SIG-M5 treated with dmso at 0.1 percent for 504 hours (cell line): ENCODE measurements at regions not wholly inside any gene's neighbourhood (a gene's known extent, or its start where the extent isn't known, plus 50 kb on each side); places are given as distances from the start of the nearest gene placed in this dataset.
"Not testable (repeated sequence)": the region's sequence is repeated elsewhere in the genome, so short reads cannot be mapped to it uniquely, and the experiment has no call there.

Experiments
- DNase-seq: peaks from one replicate; lab custom pipeline; 2025; ENCODE audit not compliant: unreplicated experiment; lab: John Stamatoyannopoulos, UW

DNA sequence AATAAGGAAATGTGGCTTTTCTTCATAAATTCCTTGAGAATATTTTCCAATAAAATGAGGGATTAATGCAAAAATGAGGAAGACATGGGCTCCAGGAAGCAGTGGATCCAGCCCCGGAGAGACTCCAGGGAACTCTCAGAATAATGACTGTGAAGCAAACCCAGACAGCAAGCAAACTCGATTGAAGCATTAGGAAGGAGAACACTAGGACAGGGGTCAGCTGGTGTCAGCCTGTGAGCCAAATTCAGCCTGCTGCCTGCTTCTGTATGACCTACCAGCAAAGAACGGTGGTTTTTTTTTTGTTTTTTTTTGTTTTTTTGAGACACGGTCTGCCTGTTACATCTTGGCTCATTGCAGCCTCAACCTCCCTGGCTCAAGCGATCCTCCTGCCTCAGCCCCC is 133.9 kb upstream of the FOXN2 start:
- no peak for DNase-seq

DNA sequence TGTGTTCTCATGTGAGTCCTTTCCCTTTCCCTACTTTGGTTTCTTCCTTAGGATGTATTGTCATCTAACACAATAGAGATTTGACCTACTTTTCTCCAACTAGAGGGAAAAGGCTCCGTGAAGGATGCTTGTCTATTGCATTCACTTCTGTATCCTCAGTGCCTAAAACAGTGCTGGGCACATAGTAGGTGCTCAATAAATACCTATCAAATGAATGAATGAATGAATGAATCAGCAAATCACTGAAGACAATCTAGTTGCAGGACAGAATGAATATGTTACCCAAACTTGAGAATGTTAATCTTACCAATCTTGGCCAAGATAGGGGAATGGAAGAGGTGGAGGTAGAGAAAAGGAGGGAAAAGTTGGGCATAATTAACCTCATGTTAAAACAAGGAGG is 131.2 kb upstream of the FOXN2 start:
- DNase-seq: no peak

DNA sequence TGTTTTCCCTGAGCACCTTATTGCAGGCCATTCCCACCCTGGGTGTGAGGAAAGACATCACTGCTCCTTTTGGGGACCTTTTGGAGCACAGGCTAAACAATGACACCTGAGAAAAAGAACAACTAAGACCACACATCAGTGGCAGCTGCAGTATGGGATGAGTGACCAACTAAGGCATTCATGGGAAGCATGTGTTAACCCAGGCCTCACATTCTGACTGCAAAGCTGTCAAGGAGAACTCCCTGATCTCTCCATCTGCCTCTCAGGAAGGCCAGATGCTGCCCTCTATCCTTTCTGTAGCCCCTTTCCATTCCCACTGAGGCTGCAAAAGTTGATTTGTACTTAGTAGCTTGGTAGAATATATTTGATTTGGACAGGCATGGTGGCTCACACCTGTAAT is 130.5 kb upstream of the FOXN2 start:
- no peak for DNase-seq

DNA sequence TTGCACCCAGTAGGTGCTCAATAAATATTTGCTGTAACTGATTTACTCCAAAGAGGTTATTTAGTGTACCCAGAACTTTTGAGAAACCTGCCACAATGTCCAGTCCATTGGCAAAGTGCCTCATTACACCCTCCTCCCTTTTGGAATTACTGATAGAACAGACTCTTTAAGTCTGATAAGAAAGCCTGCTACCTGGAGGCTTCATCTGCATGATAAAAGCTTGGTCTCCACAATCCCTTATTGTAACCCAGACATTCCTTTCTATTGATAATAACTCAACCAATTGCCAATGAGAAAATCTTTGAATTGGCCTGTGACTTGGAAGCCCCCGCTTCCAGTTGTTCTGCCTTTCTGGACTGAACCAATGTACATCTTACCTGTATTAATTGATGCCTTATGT is 127.0 kb upstream of the FOXN2 start:
- no peak for DNase-seq

DNA sequence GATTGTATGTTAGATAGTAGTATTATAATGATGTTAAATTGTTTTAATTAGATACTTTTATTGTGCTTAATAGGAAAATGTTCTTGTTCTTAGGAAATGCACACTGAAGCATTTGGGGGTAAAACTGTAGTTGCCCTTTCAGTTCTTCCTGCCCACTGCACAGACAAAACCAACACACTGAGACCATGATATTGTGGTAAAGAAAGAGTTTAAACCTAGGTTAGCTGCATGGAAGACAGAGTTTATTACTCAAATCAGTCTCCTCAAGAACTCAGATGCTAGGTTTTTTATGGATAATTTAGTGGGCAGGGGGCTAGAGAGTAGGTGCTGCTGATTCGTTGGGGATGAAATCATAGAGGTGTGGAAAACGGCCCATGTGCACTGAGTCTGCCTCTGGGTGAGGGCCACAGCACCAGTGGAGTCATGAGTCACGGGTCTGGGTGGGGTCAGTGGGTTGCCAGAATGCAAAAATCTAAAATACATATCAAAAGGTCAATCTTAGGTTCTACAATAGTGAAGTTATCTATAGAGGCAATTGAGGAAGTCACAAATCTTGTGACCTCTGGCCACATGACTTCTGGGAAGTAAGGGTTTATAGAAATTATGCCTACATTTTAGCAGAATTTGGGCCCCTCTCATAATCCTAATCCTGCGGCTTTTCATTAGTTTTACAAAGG is 124.8 kb upstream of the FOXN2 start:
- DNase-seq: no peak

DNA sequence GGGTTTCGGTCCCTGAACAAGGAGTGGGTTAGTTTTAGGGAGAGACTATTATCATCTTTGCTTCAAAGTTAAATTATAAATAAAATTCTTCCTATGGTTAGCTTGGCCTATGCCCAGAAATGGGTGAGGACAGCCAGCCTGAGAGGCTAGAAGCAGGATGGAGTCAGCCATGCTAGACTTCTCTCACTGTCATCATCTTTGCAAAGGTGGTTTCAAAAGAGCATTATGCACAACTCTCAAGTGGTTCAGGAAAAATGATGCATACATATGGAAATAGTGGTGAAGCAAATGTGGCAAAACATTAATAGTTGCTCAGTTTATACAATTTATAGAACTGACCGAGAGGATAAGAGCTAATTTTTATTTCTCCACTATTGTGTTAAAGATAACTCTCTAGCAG is 124.3 kb upstream of the FOXN2 start:
- no peak for DNase-seq

DNA sequence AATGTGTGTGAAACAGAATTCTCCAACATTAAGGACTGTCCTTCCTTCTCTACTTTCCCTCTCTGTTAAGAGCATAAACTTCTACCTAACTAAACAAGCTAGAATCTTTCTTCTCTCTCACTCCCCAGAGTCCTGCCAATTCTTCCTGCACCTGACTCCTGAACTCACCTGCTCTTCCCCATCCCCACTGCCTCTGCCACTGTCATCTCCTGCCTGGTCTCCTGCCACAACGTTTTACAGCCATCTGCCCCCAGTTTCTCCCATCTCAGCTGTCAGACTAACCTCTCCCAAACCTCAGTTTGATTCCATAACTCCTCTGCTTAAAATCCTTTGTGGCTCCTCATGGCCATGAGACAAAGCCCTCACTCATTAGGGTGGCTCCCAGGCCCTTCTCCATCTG is 119.8 kb upstream of the FOXN2 start:
- no peak for DNase-seq

DNA sequence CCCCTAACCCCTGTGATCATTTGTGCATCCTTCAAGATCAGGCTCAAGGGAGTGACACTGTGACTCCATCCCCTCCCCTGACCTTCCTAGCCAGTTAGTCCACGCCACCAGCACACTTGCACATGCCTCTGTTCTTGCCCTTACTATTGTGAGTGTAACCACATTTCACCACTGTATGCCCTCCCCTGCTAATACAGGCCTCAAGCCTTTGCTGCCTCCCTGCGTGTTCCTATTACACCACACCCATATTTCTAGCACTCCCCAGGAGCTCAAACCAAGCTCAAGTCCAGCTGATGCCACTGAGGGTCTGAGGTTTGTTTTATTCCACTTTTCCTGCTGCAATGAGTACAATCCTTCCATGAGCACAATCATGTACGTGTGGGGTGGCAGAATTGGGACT is 119.3 kb upstream of the FOXN2 start:
- DNase-seq: no peak

DNA sequence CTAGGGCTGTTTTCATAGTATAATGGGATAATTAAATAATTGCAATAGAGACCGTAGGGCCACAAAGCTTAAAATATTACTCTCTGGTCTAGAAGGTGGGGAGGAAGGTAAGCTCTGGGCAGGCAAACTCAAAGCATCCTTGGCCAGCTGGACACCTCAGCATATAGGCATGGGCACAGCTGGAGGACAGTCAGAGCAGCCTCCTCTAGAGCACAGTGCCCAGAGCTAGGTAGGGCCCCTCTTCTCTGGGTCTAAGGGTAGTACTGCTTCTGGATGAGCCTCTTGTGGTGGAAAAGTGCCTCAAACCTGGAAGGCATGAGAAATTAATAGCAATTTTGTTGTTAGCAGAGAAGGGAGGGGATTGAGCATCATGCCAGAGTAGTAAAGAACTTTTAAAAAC is 116.9 kb upstream of the FOXN2 start:
- DNase-seq: no peak

DNA sequence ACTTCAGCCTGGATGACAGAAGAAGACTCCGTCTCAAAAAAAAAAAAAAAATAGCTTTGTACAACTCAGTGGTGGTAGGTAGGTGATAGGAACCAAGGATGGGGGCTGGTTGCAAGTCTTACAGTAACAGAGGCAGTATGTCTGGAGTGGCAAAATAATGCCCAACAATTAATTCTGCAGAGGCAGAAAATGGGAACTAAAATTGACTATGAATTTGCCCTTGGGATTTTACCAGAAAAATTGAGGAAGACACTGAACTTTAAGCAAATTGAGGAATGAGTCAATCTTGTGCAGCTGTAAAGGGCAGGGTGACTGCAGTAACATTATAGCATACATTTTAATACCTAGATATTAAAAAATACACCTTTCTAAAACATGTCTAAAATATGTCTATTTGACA is 116.1 kb upstream of the FOXN2 start:
- DNase-seq: peak; percentile 17

DNA sequence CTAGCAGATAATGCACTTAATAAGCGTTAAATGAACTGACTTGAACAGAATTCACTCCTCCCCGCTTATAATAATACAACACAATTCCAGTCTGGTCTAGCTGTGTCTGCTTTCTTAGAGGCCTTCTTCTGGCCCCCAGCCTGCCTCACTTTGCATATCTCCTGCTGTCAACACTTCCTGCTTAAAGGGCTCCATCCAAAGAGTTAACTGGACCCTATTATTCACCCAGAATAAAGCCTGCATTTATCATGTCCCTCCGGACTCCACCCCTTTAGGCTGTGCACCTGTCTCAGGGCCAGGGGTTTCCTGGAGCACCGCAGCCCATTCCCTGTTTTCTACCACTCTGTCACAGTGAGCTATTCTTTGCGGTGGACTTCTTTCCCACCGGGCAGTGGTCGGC is 115.4 kb upstream of the FOXN2 start:
- DNase-seq: no peak

DNA sequence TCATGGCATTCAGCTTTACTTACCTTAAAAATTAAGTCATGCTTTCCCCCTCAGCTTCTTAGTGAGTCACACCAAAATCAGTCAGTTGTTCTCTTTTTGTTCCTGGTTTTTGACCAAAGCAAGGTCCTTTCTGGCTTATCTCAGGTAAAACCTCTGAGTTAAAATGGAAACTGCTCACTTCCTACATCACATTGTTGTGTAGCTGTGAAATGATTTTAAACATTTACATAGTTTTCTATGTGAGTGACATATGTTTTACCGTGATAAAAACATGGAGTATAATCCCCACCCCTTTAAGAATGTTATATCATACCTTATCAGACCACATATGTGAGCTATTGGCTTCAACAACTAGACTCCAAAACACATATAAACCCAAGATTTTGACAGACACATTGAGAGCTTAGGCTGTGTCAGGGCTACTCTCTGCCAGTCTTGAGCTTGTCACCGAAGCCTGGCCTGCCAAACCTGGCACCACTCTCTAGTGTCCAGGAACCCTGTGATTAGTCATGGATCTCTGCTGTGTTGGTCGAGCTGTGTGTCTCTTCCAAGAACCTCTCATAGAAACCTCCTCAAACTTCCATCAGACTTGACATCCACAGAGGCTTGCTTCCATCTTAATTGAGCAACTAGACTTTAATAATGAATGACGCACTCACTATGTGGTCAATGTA is 113.7 kb upstream of the FOXN2 start:
- DNase-seq: no peak

DNA sequence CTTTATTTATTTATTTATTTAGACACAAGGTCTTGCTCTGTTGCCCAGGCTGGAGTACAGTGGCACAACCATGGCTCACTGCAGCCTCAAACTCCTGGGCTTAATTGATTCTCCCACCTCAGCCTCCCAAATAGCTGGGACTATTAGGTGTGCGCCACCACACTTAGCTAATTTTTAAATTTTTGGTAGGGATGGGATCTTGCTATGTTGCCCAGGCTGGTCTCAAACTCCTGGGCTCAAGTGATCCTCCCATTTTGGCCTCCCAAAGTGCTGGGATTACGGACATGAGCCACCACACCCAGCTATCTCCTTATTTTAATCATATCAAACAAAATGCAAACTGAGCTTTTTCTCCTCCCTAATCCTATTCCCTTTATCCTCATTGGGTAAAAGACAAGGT is 113.0 kb upstream of the FOXN2 start:
- DNase-seq: not testable (repeated sequence)

DNA sequence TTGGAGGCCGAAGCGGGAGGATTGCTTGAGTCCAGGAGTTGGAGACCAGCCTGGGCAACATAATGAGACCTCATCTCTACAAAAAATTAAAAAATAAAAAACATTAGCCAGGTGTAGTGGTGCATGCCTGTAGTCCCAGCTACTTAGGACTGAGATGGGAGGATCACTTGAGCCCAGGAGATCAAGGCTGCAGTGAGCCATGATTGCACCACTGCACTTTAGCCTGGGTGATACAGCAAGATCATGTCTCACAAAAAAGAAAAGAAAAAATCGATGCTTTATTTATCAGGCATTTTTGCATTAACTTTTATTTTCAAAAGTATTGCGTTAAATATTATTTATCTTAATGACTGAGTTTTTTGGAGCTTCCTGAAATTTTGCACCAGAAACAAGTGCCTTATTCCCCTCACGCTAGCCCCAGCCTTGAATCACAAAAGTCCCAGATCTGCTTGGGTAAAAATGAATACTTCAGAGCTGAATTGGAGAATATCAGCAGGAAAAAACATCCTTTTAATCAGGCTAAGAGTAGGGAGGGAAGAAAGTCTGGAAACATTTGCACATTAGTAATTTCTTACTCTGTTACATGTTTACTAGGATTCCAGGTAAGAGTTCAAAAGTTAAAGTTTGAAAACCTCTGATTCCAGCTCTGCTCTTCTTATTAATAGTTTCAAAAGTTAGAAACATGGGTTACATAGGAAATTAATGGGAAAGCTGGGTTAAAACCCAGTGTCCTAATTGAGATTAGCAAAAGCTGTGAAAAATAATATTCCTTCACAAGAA is 111.4 kb upstream of the FOXN2 start:
- no peak for DNase-seq

DNA sequence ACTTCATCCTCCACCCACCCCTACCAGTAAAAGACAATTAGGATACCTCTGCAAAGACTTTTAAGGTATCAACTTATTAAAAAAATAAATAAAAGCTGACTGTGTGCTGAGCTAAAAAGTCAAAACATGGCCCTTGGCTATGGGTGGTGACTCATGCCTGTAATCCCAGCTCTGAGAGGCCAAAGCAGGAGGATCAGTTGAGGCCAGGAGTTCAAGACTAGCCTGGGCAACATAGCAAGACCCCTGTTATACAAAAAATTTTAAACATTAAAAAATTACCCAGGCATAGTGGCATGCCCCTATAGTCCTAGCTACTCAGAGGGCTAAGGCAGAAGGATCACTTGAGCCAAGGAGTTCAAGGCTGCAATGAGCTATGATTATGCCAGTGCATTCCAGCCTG is 110.8 kb upstream of the FOXN2 start:
- DNase-seq: no peak

DNA sequence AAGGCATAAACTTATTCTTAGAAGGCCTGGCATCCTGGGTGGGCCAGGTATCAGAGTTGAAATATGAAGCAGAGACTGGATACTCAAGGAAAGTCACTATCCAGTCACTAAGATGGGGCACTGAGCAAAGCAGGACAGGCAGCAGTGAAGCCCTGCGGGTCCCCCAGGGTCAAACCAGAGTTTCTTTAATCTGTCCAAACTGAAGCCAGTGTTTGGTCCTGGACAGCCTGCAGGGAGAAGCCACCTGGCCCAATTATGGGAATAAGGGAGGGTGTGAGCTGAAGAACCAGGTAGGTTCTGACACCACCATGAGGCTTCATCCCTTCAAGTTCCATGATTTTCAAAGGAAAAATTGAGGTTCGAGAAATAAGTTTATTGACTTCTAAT is 109.7 kb upstream of the FOXN2 start:
- DNase-seq: no peak

DNA sequence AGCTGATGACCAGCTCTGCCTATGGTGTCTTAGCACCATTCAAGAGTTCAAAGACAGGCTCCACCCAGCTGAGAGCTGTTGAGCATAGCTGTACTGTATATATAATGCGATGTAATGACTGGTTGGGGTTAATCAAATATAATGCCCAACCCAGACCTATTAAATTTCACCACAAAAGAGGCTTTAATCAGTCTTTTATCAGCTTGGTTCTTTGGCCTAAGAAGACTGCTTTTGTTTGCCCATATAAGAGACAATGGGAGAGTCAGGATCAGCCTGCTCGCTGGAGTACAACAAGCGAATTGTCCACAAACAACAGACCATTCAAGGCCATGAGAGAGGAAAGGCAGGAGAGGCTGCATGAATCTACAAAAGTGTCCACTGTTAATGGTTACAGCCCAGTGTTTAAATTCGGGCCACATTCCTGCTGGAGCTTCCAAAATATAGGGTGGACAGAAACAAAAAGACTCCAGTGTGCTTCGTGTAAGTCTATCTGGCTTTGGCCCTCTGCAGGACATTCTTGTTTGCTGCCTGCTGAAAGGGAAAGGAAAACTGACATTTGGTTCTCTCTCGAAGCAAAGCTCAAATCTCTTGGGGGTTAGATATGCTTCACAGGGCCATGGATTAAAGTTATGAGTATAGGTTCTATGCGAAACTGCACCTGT is 109.2 kb upstream of the FOXN2 start:
- no peak for DNase-seq

DNA sequence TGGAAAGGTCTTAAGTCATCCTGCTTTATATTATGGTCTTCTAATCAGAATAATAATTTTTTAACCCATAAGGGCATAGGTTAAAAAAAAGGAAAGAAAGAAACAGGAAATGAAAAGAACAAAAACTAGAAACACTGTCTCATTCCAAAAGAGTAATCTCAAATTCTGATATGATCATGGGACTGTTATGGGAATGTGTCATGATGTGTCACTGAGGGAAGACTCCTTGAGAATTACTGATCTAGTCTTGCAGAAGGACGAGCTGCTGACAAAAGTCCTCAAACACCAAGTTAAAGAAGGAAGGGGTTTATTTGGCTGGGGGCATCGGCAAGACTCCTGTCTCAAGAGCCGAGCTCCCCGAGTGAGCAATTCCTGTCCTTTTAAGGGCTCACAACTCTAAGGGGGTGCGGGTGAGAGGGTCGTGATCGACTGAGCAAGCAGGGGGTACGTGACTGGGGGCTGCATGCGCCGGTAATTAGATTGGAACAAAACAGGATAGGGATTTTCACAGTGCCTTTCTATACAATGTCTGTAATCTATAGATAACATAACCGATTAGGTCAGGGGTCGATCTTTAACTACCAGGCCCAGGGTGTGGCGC is 108.3 kb upstream of the FOXN2 start:
- DNase-seq: not testable (repeated sequence)

DNA sequence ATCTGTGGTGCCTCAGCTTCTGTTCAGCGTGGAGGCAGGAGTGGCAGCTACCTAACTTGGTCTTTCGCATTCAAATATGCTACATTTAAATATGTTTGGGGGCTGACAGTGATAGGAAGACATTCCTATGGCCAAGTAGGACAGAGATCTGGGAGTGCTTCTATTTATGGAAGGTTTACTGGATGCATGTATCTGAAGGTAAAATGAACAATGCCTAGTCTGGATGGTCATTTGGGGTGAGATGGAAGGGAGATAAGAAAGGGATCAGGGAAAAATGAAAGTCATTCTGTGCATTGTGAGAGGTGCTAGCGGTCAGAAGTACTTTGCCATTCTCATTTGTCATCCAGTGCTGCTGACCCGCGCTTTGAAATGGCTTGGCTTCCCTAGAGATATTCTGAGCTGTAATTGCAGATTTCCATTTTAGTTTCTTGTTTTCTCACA is 107.3 kb upstream of the FOXN2 start:
- DNase-seq: no peak

DNA sequence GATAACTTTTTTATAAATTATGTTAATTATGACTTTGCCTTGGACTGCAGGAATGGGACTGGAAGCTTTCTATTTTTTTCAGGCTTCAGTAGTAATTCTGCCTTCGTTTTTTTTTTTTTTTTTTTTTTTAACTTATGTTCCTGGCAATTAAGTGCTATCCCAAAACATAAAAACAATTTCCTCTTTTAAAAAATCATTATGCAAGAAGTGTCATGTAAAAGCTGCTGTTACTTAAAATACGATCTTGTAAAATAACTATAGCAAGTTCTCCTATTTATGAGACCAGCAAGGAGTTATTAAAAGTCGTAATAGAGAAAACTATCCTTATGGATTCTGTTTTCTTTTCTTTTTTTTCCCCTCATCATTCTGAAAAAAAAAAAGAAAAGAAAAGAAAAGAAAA is 106.6 kb upstream of the FOXN2 start:
- DNase-seq: peak; percentile 39

DNA sequence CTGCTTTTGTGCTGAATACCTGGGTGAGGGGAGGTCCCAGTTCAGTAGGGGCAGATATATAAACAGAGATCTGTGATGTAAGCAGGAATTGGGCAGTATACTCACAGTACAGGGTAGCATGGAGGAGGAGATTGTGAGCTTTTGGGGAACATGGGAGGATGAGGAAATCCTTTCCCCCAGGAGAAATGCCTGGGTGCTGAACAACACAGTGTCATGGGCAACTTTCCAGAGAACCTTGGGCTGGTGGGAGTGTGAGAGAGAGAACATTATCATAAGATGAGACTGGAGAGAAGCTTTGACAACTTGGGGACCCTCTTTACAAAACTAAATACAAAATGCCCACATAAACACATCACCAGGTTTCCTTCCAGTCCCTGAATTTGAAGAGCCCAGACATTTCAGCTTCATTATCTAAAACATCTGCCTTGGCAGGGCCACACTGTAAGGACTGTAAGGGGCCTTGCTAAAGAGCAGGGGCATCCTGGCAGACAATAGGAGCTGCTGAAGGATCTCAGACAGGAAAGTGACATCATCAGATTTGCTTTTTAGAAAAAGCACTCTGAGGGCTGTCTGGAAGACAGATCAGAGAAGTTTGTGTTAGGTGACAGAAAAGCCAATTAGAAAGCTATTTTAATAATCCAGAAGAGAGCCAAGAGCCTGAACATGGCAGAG is 105.1 kb upstream of the FOXN2 start:
- no peak for DNase-seq
